Effector memory CD8-positive, alpha-beta T cell (primary cell): ENCODE measurements at regions not wholly inside any gene's neighbourhood (a gene's known extent, or its start where the extent isn't known, plus 50 kb on each side); places are given as distances from the start of the nearest gene placed in this dataset.

Source experiments
- ATAC-seq: fragments of 150-1000 bp; cut with Tn5 transposase; replicated peaks from 2 replicates; pipeline ENCODE4 v1.10.0; 2021; ENCODE audit warnings: mild to moderate bottlenecking, moderate library complexity
- DNase-seq, 3 experiments: peaks; one replicate each; pipeline ENCODE4 v3.0.0; 2021
- H3K27ac Mint-ChIP-seq, 2 donors: one replicate each; pipeline ENCODE4 v1.8.0; 2022; ENCODE audit warnings: mild to moderate bottlenecking in 2 of 2, mixed read lengths in 2 of 2, moderate library complexity in 2 of 2
- H3K27me3 Mint-ChIP-seq, 2 donors: one replicate each; pipeline ENCODE4 v1.8.0; 2022; ENCODE audit warnings: mixed read lengths in 2 of 2
- H3K36me3 Mint-ChIP-seq: one replicate; pipeline ENCODE4 v1.8.0; 2022; ENCODE audit warnings: mild to moderate bottlenecking, moderate library complexity, mixed read lengths; ENCODE audit not compliant: insufficient read depth
- H3K4me1 Mint-ChIP-seq, 2 donors: one replicate each; pipeline ENCODE4 v1.8.0; 2022; ENCODE audit warnings: low read depth in 2 of 2, mixed read lengths in 2 of 2
- H3K4me3 Mint-ChIP-seq, 2 donors: one replicate each; pipeline ENCODE4 v1.8.0; 2022; ENCODE audit warnings: mild to moderate bottlenecking in 2 of 2, mixed read lengths in 2 of 2, moderate library complexity in 2 of 2
- H3K9me3 Mint-ChIP-seq, 2 donors: one replicate each; pipeline ENCODE4 v1.8.0; 2022; ENCODE audit warnings: mixed read lengths in 2 of 2

DNA sequence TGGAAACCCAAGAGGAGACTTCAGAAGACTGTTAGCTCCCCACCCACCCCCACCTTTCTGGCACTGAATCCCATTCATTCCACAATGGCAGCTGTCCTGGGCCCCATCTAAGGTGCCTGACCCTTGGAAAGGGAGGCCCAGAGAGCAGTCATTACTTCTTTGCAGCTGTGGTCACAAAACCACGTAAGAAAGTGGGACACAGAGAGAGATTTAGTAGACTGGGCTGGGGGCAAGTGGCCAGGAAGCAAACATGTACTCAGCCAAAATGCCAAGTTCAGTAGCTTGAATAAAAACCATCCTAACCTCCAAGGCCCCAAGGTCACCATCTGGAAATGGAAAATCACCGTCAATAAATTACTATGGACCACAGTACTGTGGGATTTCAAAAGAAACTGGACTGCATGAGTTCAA is 381.4 kb downstream of the TNS1 start:
- peaks cover 5 to 24% of the 10 kb centered on the region in 2 donors for H3K27me3 Mint-ChIP-seq
- no peaks in the 10 kb centered on the region for H3K4me1 Mint-ChIP-seq
- no peaks in the 10 kb centered on the region for H3K36me3 Mint-ChIP-seq
- H3K4me3 Mint-ChIP-seq = no peak overlapping the region
- no peak overlapping the region for H3K27ac Mint-ChIP-seq
- ATAC-seq = no peak
- H3K9me3 Mint-ChIP-seq = no peaks in the 10 kb centered on the region
- no peak for DNase-seq

DNA sequence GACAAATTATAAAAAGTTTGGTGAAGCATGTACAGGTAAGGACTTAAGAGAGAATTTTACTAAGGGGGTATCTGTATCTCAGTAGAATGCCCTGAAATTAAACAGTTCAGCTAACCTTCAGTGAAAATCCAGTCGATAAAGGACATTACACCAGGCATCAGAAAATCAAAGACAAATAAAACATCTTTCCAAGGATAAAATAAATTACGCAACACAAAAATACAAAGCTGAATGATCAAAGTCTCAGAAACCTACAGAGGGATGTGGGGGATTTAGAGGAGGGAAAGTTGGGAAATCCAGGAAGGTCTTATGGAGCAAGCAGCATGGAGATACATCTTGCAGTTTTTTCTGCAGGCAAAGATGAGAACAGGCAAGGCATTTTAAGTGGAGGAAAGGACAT is 384.1 kb downstream of the TNS1 start:
- Mint-ChIP-seq H3K36me3 (no peaks in the 10 kb centered on the region), H3K27me3 (peaks cover 5 to 15% of the 10 kb centered on the region in 2 donors), H3K9me3 (no peaks in the 10 kb centered on the region), H3K4me1 (no peaks in the 10 kb centered on the region), H3K4me3 (no peak overlapping the region), H3K27ac (no peak overlapping the region)
- ATAC-seq (no peak), DNase-seq (no peak)

DNA sequence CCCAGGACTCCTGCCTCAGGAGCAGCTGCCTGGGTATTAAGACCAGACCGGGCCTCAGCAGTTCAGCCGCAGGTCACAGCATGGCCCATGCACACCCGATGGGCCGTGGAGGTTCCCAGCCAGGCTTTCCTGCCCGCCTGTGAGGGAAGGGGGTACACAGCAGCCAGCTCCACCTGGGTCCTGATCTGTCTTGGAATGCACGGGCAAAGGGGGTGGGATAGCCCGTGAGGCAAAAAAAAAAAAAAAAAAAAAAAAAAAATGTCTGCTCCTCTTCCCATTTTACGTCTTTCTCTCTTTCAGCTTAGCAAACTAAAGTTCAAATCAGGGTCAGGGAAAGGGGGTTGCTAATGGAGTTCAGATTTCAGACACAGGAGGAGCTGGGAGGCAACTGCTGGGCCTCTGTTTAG is 385.2 kb downstream of the TNS1 start:
- ATAC-seq (no peak), DNase-seq (no peak)
- Mint-ChIP-seq H3K27ac (no peak overlapping the region), H3K4me3 (no peak overlapping the region), H3K36me3 (no peaks in the 10 kb centered on the region), H3K27me3 (peaks cover 5 to 15% of the 10 kb centered on the region in 2 donors), H3K9me3 (no peaks in the 10 kb centered on the region), H3K4me1 (no peaks in the 10 kb centered on the region)

DNA sequence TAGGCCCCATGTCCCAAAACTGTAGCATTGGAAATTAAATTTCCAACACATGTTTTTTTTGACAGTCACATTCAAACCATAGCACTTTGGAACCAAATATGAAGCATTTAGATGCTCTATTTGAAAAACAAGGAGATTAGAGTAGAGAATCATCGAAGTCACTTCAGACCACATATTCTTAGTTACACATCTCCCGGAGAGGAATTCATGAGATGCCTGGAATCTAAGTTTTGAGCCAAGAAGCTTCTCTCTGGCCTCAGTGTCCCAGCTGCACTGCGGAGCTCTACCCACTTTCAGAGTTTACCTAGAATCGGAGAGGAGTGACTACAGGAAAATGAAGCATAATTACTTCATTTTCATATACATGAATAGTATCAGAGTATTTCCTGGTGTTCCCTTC is 385.9 kb downstream of the TNS1 start:
- Mint-ChIP-seq H3K27me3 (peaks cover 5 to 9% of the 10 kb centered on the region in 2 donors), H3K9me3 (no peaks in the 10 kb centered on the region), H3K27ac (no peak overlapping the region), H3K4me1 (no peaks in the 10 kb centered on the region), H3K4me3 (no peak overlapping the region), H3K36me3 (no peaks in the 10 kb centered on the region)
- ATAC-seq (no peak), DNase-seq (no peak)

DNA sequence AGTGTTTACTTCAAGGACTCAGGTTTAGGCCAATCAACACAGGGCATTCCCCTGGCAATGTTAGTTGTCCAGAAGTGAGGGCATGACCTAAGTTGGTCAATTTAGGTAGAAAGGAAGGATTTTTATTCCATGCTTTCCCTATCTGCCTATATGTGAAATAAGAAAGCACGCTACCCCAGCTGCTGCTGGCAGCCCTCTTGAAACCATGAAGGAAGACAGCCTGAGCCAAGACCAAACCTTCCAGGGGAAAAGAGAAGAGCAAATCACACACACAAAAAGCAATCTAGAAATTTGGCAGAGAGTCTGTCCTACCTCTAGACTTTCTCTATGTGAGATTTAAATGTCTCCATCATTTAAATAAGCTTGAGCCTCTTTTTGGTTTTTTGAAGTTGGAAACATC is 387.6 kb downstream of the TNS1 start:
- Mint-ChIP-seq H3K4me3 (no peak overlapping the region), H3K9me3 (no peaks in the 10 kb centered on the region), H3K27me3 (no peaks in the 10 kb centered on the region), H3K36me3 (no peaks in the 10 kb centered on the region), H3K4me1 (peaks cover 6 to 8% of the 10 kb centered on the region in 2 donors), H3K27ac (no peak overlapping the region)
- ATAC-seq (no peak), DNase-seq (no peak)

DNA sequence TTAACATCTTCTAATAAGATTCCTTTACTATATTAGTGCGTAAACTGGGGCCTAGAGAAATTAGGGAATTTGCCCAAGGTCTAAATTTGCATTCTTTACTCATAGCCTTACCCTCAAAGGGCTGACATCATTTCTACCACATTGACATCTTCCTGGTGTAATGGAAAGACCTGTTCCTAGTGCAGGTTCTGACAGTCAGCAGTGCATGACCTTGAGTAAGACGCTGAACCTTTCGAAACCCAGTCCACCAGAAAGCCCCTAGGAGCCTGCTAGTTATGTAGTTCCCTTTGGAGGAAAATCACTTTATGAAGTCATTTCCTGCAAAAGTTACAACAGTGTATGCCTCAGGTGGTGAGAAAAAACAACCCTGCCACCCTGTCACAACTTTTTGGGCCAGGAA is 388.3 kb downstream of the TNS1 start:
- peaks cover 7 to 11% of the 10 kb centered on the region in 2 donors for H3K4me1 Mint-ChIP-seq
- no peaks in the 10 kb centered on the region for H3K27me3 Mint-ChIP-seq
- ATAC-seq (no peak), DNase-seq (no peak)
- no peak overlapping the region for H3K4me3 Mint-ChIP-seq
- no peak overlapping the region for H3K27ac Mint-ChIP-seq
- H3K36me3 Mint-ChIP-seq = no peaks in the 10 kb centered on the region
- no peaks in the 10 kb centered on the region for H3K9me3 Mint-ChIP-seq

DNA sequence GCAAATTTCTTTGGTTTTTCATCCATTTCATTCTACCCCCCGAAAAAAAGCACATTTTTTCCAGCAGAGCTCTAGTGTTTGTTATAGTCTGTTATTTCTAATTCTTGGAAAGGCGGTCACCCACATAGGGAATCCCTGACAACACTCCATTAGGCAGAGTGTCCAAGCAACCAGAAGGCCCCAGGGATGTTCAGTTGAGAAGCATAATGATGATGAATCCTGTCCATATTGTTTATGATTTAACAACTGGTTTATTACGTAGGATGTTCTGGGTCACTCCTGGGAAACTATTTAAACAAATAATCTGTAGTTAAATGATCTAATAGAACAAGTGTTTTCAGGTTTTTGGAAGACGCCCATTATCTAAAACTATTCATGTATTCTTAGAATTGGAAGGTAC is 388.7 kb downstream of the TNS1 start:
- H3K4me3 Mint-ChIP-seq = no peak overlapping the region
- H3K36me3 Mint-ChIP-seq = no peaks in the 10 kb centered on the region
- H3K4me1 Mint-ChIP-seq = peaks cover 7 to 11% of the 10 kb centered on the region in 2 donors
- no peak overlapping the region for H3K27ac Mint-ChIP-seq
- no peaks in the 10 kb centered on the region for H3K9me3 Mint-ChIP-seq
- ATAC-seq (no peak), DNase-seq (no peak)
- H3K27me3 Mint-ChIP-seq = no peaks in the 10 kb centered on the region

DNA sequence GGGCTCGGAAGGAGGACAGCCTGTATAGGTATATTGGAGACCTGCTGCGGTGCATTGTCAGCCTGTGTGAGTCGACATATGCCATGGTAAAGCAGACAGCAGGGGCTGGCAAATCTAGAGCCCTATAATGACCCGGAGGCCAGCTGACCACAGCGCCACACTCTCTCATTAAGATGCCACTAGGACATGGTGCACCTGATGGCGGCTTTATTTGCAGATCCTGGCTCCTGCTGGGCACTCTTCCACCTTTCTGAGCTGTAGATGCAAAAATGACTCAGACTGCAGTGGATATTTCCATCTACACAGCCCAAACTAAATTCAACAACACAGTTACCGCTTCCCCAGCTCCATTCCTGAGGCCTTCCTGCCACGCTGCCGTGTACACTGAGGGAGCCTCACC is 389.9 kb downstream of the TNS1 start:
- ATAC-seq (no peak), DNase-seq (no peak)
- Mint-ChIP-seq H3K9me3 (no peaks in the 10 kb centered on the region), H3K4me1 (peaks cover 7 to 11% of the 10 kb centered on the region in 2 donors), H3K27me3 (no peaks in the 10 kb centered on the region), H3K4me3 (no peak overlapping the region), H3K36me3 (no peaks in the 10 kb centered on the region), H3K27ac (no peak overlapping the region)

DNA sequence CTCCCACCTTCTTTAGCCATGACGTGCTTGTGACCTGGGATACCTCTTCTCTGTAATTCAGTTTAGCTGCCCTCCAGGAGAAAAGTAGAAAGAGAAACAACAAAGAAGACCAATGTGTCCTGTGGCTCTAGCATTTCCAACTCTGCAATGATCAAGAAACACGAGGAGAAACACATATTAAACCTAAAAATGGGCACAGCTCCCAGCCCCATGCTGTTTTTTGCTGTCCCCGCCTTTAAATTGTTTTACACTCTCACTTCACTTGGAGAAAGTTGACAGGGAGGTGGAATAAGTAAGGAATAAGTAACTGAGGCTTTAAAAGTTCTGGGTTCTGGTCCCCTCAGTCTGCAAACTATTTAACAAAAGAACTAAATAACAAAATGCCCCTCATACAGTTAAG is 390.6 kb downstream of the TNS1 start:
- Mint-ChIP-seq H3K27me3 (no peaks in the 10 kb centered on the region), H3K27ac (no peak overlapping the region), H3K4me3 (no peak overlapping the region), H3K4me1 (peaks cover 7 to 11% of the 10 kb centered on the region in 2 donors), H3K36me3 (no peaks in the 10 kb centered on the region), H3K9me3 (no peaks in the 10 kb centered on the region)
- ATAC-seq = no peak
- DNase-seq = no peak

DNA sequence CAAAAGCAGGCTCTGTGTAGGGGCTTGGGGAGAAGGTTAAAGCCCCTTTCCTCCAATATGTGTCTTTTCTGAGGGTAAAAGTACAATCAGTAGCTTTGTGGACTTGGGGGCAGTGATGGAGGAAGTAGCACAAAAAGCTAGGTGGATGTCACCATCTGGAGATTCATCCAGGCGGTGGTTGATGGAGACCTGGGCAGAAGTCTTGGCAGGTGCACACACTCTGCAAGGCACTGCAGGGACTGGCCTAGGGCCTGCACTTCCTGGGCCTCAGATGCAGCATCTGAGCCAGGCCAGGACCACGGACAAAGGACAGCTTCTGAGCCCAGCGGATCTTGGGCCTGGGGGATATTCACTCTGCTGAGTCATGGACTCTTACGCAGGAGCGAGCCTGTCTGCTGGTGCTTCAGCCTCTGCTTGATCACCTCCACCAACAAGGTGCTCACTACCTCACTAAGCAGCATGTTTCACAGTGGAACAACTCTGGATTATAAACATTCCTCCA is 391.1 kb downstream of the TNS1 start:
- no peaks in the 10 kb centered on the region for H3K27me3 Mint-ChIP-seq
- peak overlapping the region in 1 of 2 donors; percentile 49 for H3K27ac Mint-ChIP-seq
- H3K9me3 Mint-ChIP-seq = no peaks in the 10 kb centered on the region
- ATAC-seq = no peak
- no peak for DNase-seq
- no peak overlapping the region for H3K4me3 Mint-ChIP-seq
- H3K4me1 Mint-ChIP-seq = peaks cover 7 to 11% of the 10 kb centered on the region in 2 donors
- no peaks in the 10 kb centered on the region for H3K36me3 Mint-ChIP-seq

DNA sequence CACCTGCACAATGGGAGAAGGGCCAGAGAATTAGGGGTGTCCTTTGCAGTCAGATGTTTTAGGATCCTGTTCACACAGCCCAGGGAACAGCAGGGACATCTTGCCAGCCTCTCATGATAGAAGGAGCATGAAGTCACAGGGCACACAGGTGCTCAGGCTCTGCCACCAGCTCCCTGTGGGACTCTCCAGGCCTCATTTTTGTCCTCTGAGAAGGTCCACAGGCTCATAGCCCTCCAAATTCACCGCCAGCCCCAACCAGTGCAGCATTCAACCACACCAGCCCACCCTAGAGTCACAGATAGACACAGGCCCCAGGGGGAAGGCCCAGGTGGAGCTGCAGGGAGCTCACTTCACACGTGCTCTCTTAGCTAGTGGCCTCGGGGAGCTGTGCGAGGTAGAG is 391.7 kb downstream of the TNS1 start:
- H3K27ac Mint-ChIP-seq = peak overlapping the region; percentile 20 to 49
- no peaks in the 10 kb centered on the region for H3K27me3 Mint-ChIP-seq
- H3K4me3 Mint-ChIP-seq = no peak overlapping the region
- H3K4me1 Mint-ChIP-seq = peaks cover 7 to 11% of the 10 kb centered on the region in 2 donors
- DNase-seq (no peak), ATAC-seq (no peak)
- H3K36me3 Mint-ChIP-seq = no peaks in the 10 kb centered on the region
- no peaks in the 10 kb centered on the region for H3K9me3 Mint-ChIP-seq

DNA sequence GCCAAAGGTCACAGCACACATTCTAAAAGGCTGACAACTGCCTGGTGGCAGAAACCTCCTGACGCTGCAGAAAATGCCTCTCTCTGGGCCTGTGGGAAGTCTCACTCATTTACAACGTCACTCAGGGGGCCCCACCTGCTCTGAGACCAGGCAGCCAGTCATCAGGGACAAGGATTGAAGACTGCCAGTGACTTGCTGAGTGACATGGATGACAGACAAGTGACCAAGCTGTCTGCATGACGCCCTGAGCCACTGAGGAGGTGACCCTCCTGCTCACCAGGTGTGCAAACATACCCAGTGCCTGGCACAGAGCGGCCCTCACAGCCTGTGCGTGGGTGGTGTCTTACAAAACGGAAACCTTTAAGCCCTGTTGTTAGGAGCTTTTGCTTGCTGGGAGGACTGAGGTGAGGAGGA is 392.4 kb downstream of the TNS1 start:
- Mint-ChIP-seq H3K9me3 (no peaks in the 10 kb centered on the region), H3K27ac (peak overlapping the region; percentile 20 to 49), H3K27me3 (peaks cover 0 to under 1% of the 10 kb centered on the region in 2 donors), H3K36me3 (no peaks in the 10 kb centered on the region), H3K4me1 (peaks cover 7 to 11% of the 10 kb centered on the region in 2 donors), H3K4me3 (peak overlapping the region in 1 of 2 donors; percentile 56)
- peak; percentile 68 for ATAC-seq
- DNase-seq = peak in 1 of 3 experiments; percentile 8

DNA sequence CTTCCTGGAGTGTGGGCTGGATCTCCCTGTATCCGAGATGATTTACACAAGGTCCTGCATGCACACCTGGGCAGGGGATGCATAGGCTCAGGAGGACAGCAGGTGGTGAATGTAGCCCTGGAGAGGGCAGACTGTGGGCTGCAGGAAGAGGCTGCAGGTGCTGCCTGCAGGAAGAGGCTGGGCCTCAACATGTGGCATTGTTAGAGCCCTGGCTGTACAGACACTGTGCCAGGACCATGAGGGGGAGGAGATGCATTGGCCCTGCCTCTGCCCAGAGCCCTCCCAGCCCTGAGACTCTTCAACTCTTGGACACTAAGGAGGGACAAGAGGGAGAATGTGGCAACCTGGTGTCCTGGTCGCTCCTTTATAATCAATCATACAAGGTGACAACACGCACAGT is 392.8 kb downstream of the TNS1 start:
- ATAC-seq = peak; percentile 14
- no peak for DNase-seq
- no peaks in the 10 kb centered on the region for H3K36me3 Mint-ChIP-seq
- H3K27me3 Mint-ChIP-seq = peaks cover 0 to 5% of the 10 kb centered on the region in 2 donors
- peaks cover 7 to 11% of the 10 kb centered on the region in 2 donors for H3K4me1 Mint-ChIP-seq
- no peaks in the 10 kb centered on the region for H3K9me3 Mint-ChIP-seq
- peak overlapping the region in 1 of 2 donors; percentile 56 for H3K4me3 Mint-ChIP-seq
- peak overlapping the region in 1 of 2 donors; percentile 11 for H3K27ac Mint-ChIP-seq

DNA sequence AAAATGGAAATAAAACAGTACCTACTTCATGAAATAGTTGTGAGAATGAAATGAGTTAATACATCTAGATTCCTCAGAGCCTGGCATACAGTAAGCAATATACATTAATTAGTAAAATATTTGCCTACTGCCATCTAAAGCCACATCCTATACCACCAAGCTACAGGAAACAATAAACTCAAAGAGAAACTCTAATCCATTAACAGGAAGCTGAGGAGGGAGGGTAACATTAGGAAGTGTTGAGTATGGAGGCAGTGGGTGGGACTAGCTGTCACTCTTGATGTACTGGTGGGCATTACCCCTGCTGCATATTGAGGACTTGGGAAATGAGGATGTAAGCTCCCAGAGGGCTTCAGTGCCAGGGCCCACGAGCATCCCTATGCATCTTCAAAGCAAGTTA is 396.5 kb downstream of the TNS1 start:
- no peaks in the 10 kb centered on the region for H3K9me3 Mint-ChIP-seq
- H3K27me3 Mint-ChIP-seq = peaks cover 0 to 6% of the 10 kb centered on the region in 2 donors
- H3K36me3 Mint-ChIP-seq = no peaks in the 10 kb centered on the region
- peaks cover 7 to 11% of the 10 kb centered on the region in 2 donors for H3K4me1 Mint-ChIP-seq
- no peak for ATAC-seq
- no peak overlapping the region for H3K27ac Mint-ChIP-seq
- no peak overlapping the region for H3K4me3 Mint-ChIP-seq
- DNase-seq = no peak
